SKM-1 (cell line): ENCODE measurements at regions not wholly inside any gene's neighbourhood (a gene's known extent, or its start where the extent isn't known, plus 50 kb on each side); places are given as distances from the start of the nearest gene placed in this dataset.
"Not testable (repeated sequence)": the region's sequence is repeated elsewhere in the genome, so short reads cannot be mapped to it uniquely, and the experiment has no call there.

ENCODE experiments used
- DNase-seq: peaks from one replicate; lab custom pipeline; 2025; ENCODE audit not compliant: unreplicated experiment; lab: John Stamatoyannopoulos, UW

DNA sequence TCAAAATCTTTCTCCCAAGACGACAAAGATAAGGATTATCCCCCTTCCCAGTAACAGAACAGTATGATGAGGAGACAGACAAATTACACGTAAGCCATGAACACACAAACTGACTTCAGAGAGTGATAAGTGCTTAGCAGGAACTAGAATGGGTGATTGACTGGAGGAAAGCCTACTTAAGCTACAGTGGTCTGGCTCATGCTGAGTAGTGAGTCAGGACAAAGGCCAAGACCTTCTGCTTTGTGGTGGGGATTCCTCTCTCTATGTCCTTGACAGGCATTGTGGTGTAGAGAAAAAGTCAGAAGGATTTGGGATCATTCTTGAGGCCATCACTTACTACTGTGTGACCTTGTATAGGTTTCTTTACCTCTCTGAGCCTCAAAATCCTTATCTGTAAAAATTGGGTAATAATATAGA lies 381.9 kb upstream of the CCL2 start:
- no peak for DNase-seq

- DNase-seq, result no peak
These were observed 380.4 kb upstream of the CCL2 start for GRCh38 chr17:33874617-33875060.

- no peak for DNase-seq
These were observed 379.1 kb upstream of the CCL2 start for GRCh38 chr17:33875973-33876372.

- not testable (repeated sequence) for DNase-seq
These were observed 372.8 kb upstream of the CCL2 start for GRCh38 chr17:33882273-33882672.

GRCh38 chr17:33882677-33883076 lies 372.4 kb upstream of the CCL2 start:
- DNase-seq, result not testable (repeated sequence)

GRCh38 chr17:33888455-33888854 lies 366.6 kb upstream of the CCL2 start:
- DNase-seq, result no peak

- DNase-seq, result no peak
These were observed 366.0 kb upstream of the CCL2 start for GRCh38 chr17:33889040-33889439.

- DNase-seq, result no peak
These were observed 365.3 kb upstream of the CCL2 start for GRCh38 chr17:33889766-33890165.

DNA sequence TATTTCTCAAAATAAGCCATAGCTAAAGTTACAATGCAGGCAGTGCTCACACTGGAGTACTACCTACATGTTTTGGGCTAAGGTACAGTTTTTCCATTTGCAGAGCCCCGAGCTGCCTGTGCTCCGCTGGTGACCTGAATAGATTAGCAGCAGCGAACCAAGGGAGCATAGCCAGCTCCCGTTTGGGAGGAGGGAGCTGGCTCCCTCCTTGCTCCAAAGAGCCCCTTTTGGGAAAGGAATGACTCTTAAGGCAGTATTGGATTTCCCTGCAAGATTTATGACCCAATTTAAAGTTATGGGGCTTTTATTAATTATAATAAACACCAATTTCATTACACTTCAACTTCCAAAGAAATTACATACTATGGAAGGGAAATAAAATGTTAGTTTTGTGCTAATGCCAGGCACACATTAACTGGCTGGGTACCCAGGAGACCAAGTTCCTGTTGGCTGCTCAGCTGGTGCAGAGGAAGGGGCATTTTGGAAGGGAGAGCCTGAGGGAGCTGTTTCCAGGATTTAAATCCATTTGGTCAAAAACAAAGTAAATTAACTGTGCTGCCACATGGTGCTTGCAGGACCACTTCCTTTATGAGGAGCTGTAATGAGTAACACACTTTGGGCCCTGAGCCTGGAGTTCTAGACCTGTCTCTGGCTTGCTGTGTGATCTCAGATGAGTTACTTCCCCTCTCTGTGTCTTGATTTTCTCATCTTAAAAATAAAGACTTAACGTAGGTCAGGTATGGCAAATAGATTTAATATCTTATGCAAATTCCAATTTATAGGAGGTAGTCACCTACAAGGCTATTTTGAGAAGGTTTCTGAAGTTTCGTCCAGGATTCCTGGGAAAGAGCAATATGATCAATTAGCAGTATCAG lies 362.1 kb upstream of the CCL2 start:
- DNase-seq, result no peak

- no peak for DNase-seq
These were observed 359.6 kb upstream of the CCL2 start for GRCh38 chr17:33895491-33895890.

DNA sequence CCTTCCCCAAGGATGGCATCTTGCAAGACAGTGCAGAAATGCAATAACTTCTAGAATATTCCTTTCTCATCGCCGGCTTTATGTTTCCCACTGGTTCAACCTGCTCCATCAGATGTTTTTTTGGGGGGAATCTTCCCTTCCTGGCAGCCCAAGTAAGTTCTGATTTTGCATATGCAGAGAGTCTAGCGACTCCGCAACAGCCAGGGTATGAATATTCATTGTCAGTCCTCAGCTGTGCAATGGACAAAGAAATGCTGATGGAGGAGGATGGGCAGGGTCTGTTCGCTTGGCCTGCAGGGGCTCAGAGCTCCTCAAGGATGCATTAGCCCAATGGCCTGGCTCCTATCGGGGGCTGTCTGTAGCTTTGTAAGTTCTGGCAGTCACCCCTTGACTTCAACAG lies 358.8 kb upstream of the CCL2 start:
- no peak for DNase-seq

- no peak for DNase-seq
These were observed 354.0 kb upstream of the CCL2 start for GRCh38 chr17:33901085-33901484.

- DNase-seq, result no peak
These were observed 352.1 kb upstream of the CCL2 start for GRCh38 chr17:33902901-33903449.

GRCh38 chr17:33904476-33904875 lies 350.6 kb upstream of the CCL2 start:
- DNase-seq, result no peak

- no peak for DNase-seq
These were observed 349.7 kb upstream of the CCL2 start for GRCh38 chr17:33905338-33905800.

DNA sequence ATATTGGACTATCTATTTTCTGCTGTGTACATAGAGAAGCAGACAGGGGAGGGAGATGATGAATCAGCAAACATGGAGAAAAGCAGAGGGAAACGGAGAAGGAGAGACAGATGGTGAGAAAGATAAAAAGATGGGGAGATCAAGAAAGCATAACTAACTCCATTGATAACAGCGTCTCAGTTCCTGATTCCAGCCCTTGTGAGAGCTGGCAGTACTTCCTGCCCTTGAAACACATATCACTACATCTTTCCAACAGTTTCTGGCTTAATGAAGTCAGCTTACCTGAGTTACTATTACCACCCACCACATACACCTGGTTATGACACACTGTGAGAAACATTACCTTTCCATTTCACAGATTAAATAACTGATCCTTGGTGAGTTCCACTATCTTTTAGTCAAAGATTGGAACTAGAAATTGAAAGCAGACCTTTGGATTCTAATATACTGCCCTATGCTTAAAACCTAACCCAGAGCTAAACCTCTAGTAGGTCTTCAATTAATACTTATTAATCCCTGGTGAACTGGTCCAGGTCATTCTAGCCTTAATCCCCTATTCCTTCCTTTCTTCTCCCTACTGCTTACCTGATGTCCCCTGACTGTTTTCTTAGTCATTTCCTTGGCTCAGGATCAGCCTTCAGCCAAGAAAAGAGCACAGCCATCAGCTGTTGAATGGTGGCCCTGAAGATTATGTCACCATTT lies 346.6 kb upstream of the CCL2 start:
- DNase-seq, result no peak

DNA sequence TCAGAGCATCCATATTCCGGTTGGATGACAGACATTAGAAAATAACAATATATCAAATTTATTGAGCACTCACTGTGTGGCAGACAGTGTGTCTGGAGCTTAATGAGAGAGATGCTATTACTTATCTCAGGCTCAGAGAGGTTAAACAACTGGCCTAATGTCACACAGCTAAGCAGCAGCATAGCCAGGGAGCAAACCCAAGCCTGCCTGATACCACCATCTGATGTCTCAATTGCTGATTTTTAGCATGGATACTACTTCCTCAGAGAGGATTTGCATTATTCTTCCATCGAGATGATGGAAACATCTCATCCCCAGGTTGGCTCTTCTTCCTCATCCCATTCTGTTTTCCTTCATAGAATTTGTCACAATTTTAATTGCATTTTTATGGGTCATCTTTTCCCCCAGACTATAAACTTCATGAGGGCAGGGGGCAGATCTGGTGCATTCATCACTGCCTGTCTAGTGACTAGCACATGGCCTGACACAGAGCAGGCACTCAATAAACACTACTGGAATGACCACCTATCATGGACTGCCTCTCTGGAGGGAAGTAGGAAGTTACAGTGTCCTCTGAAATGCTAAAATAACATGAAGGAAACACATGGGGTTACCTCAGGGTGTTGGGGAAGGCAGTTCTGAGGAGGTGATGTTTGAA lies 344.8 kb upstream of the CCL2 start:
- DNase-seq, result no peak

DNA sequence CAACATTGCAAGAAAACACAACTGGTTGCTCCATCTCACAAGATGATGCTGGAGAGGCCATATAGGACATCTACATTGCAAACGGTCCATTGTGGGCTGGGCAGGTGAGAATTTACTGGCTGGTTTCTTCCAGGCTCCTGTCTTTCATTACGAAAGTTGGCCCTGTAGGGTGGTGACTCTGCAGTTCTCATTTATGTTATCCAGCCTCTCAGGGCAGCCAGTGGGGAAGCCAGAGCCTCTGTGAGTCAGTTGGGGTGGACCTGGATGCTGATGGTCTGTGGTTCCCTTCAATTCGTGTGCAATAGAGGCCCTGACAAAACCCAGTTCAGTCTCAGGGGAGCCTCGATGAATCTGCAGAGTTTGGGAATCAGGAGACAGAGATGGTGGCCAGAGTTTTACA lies 341.0 kb upstream of the CCL2 start:
- no peak for DNase-seq

- DNase-seq, result no peak
These were observed 332.1 kb upstream of the CCL2 start for GRCh38 chr17:33922971-33923370.

- no peak for DNase-seq
These were observed 331.0 kb upstream of the CCL2 start for GRCh38 chr17:33924104-33924503.

- DNase-seq, result no peak
These were observed 329.4 kb upstream of the CCL2 start for GRCh38 chr17:33925649-33926048.
